ENCODE measurements at regions not wholly inside any gene's neighbourhood (a gene's known extent, or its start where the extent isn't known, plus 50 kb on each side); places are given as distances from the start of the nearest gene placed in this dataset.
"Not testable (repeated sequence)": the region's sequence is repeated elsewhere in the genome, so short reads cannot be mapped to it uniquely, and the experiment has no call there.

DNA sequence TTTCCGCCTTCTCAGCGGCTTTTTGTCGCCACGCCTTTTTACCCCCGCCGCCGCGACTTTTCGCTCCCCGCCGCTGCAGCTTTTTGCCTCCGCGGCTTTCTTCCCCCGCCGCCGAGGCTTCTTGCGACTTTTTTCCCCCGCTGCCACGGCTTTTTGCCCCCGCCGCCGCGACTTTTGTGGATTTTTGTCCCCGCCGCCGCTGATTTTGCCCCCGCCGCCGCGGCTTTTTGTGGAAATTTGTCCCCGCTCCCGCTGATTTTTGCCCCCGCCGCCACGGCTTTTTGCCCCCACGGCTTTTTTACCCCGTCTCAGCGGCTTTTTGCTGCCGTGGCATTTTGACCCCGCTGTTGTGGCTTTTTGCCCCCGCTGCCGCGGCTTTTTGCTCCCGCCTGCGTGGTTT lies 4829.2 kb upstream of the OR11H1 start:
- 89 to 90% methylated on average over 45 of the region's 45 CpGs for WGBS, 2 experiments

GRCh38 chr22:10699301-10700097 lies 4828.5 kb upstream of the OR11H1 start:
- H3K36me3 ChIP-seq (ENCODE audit: control insufficient read depth, insufficient read depth, low read length); H3K4me1 ChIP-seq (ENCODE audit: control insufficient read depth, insufficient read depth, low read length); H3K27me3 ChIP-seq (ENCODE audit: control insufficient read depth, insufficient read depth, low read length, poor library complexity, severe bottlenecking); H3K4me3 ChIP-seq (ENCODE audit: insufficient read depth, low read depth, low read length); H3K9me3 ChIP-seq (ENCODE audit: control insufficient read depth, low read length); H3K27ac ChIP-seq (ENCODE audit: insufficient read depth, low read depth, low read length, poor library complexity, severe bottlenecking): not testable (repeated sequence)
- WGBS, 2 experiments = 88 to 89% methylated on average over 69 to 70 of the region's 80 CpGs

More for the DNA sequence above, 4829.2 kb upstream of the OR11H1 start:
- not testable (repeated sequence) for H3K9me3 ChIP-seq (ENCODE audit: control insufficient read depth, low read length); H3K27ac ChIP-seq (ENCODE audit: insufficient read depth, low read depth, low read length, poor library complexity, severe bottlenecking); H3K4me1 ChIP-seq (ENCODE audit: control insufficient read depth, insufficient read depth, low read length); H3K36me3 ChIP-seq (ENCODE audit: control insufficient read depth, insufficient read depth, low read length); H3K4me3 ChIP-seq (ENCODE audit: insufficient read depth, low read depth, low read length); H3K27me3 ChIP-seq (ENCODE audit: control insufficient read depth, insufficient read depth, low read length, poor library complexity, severe bottlenecking)

DNA sequence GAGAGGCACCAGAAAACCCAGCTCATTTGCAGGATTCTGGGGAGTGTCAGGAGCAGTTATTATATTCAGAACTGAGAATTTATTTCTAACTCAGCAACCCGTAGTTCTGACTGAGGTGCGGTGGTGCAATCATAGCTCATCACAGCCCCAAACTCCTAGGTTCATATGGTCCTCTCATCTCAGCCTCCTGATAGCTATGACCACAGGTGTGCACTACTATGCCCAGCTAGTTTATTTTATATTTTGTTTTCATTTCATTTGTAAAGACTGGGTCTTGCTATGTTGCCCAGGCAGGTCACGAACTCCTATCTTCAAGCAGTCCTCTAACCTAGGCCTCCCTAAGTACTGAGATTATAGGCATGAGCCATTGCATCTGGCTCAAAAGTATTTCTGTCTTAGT lies 4819.8 kb upstream of the OR11H1 start:
- not testable (repeated sequence) for H3K4me3 ChIP-seq (ENCODE audit: insufficient read depth, low read depth, low read length); H3K27me3 ChIP-seq (ENCODE audit: control insufficient read depth, insufficient read depth, low read length, poor library complexity, severe bottlenecking); H3K27ac ChIP-seq (ENCODE audit: insufficient read depth, low read depth, low read length, poor library complexity, severe bottlenecking); H3K4me1 ChIP-seq (ENCODE audit: control insufficient read depth, insufficient read depth, low read length); H3K36me3 ChIP-seq (ENCODE audit: control insufficient read depth, insufficient read depth, low read length)
- WGBS, 2 experiments = 100% methylated on average over 2 of the region's 3 CpGs; no CpG with 5 or more reads in 1 of the 2 experiments
- H3K9me3 ChIP-seq (ENCODE audit: control insufficient read depth, low read length) = peaks cover 17% of the 10 kb centered on the region

- not testable (repeated sequence) for H3K4me1 ChIP-seq (ENCODE audit: control insufficient read depth, insufficient read depth, low read length); H3K27me3 ChIP-seq (ENCODE audit: control insufficient read depth, insufficient read depth, low read length, poor library complexity, severe bottlenecking); H3K36me3 ChIP-seq (ENCODE audit: control insufficient read depth, insufficient read depth, low read length); H3K4me3 ChIP-seq (ENCODE audit: insufficient read depth, low read depth, low read length); H3K27ac ChIP-seq (ENCODE audit: insufficient read depth, low read depth, low read length, poor library complexity, severe bottlenecking)
- WGBS, 2 experiments = 47 to 51% methylated on average over 4 of the region's 4 CpGs
- peaks cover 30% of the 10 kb centered on the region for H3K9me3 ChIP-seq (ENCODE audit: control insufficient read depth, low read length)
These were observed 4817.1 kb upstream of the OR11H1 start for GRCh38 chr22:10710923-10711322.

- H3K36me3 ChIP-seq (ENCODE audit: control insufficient read depth, insufficient read depth, low read length); H3K27me3 ChIP-seq (ENCODE audit: control insufficient read depth, insufficient read depth, low read length, poor library complexity, severe bottlenecking); H3K4me1 ChIP-seq (ENCODE audit: control insufficient read depth, insufficient read depth, low read length); H3K27ac ChIP-seq (ENCODE audit: insufficient read depth, low read depth, low read length, poor library complexity, severe bottlenecking); H3K4me3 ChIP-seq (ENCODE audit: insufficient read depth, low read depth, low read length): not testable (repeated sequence)
- 62 to 63% methylated on average over 9 of the region's 9 CpGs for WGBS, 2 experiments
- H3K9me3 ChIP-seq (ENCODE audit: control insufficient read depth, low read length) = peaks cover 24% of the 10 kb centered on the region
These were observed 4805.2 kb upstream of the OR11H1 start for GRCh38 chr22:10722804-10723203.

GRCh38 chr22:10723966-10724365 lies 4804.0 kb upstream of the OR11H1 start:
- H3K4me3 ChIP-seq (ENCODE audit: insufficient read depth, low read depth, low read length); H3K27ac ChIP-seq (ENCODE audit: insufficient read depth, low read depth, low read length, poor library complexity, severe bottlenecking); H3K4me1 ChIP-seq (ENCODE audit: control insufficient read depth, insufficient read depth, low read length); H3K36me3 ChIP-seq (ENCODE audit: control insufficient read depth, insufficient read depth, low read length); H3K27me3 ChIP-seq (ENCODE audit: control insufficient read depth, insufficient read depth, low read length, poor library complexity, severe bottlenecking): not testable (repeated sequence)
- peaks cover 34% of the 10 kb centered on the region for H3K9me3 ChIP-seq (ENCODE audit: control insufficient read depth, low read length)
- WGBS, 2 experiments = 67 to 68% methylated on average over 8 of the region's 8 CpGs

DNA sequence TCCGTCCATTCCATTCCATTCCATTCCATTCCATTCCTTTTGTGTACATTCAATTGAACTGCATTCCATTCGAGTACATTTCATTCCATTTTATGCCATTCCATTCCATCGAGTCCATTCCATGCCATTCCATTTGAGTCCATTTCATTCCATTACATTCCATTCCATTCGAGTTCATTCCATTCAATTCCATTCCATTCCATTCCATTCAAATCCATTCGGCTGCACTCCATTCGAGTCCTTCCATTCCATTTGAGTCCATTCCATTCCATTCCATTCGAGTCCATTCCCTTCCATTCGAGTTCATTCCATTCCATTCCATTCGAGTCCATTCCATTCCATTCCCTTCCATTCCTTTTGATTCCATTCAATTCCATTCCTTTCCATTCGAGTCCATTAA lies 4800.6 kb upstream of the OR11H1 start:
- H3K4me3 ChIP-seq (ENCODE audit: insufficient read depth, low read depth, low read length) = no peak overlapping the region
- no peak overlapping the region for H3K27ac ChIP-seq (ENCODE audit: insufficient read depth, low read depth, low read length, poor library complexity, severe bottlenecking)
- peaks cover 45% of the 10 kb centered on the region for H3K9me3 ChIP-seq (ENCODE audit: control insufficient read depth, low read length)
- 61 to 62% methylated on average over 10 of the region's 10 CpGs for WGBS, 2 experiments
- H3K27me3 ChIP-seq (ENCODE audit: control insufficient read depth, insufficient read depth, low read length, poor library complexity, severe bottlenecking) = no peaks in the 10 kb centered on the region
- no peaks in the 10 kb centered on the region for H3K36me3 ChIP-seq (ENCODE audit: control insufficient read depth, insufficient read depth, low read length)
- no peaks in the 10 kb centered on the region for H3K4me1 ChIP-seq (ENCODE audit: control insufficient read depth, insufficient read depth, low read length)

- H3K4me1 ChIP-seq (ENCODE audit: control insufficient read depth, insufficient read depth, low read length); H3K27me3 ChIP-seq (ENCODE audit: control insufficient read depth, insufficient read depth, low read length, poor library complexity, severe bottlenecking); H3K36me3 ChIP-seq (ENCODE audit: control insufficient read depth, insufficient read depth, low read length); H3K4me3 ChIP-seq (ENCODE audit: insufficient read depth, low read depth, low read length); H3K27ac ChIP-seq (ENCODE audit: insufficient read depth, low read depth, low read length, poor library complexity, severe bottlenecking): not testable (repeated sequence)
- H3K9me3 ChIP-seq (ENCODE audit: control insufficient read depth, low read length) = peaks cover 49% of the 10 kb centered on the region
- WGBS, 2 experiments = 49% methylated on average over 5 of the region's 5 CpGs
These were observed 4798.0 kb upstream of the OR11H1 start for GRCh38 chr22:10729979-10730378.

DNA sequence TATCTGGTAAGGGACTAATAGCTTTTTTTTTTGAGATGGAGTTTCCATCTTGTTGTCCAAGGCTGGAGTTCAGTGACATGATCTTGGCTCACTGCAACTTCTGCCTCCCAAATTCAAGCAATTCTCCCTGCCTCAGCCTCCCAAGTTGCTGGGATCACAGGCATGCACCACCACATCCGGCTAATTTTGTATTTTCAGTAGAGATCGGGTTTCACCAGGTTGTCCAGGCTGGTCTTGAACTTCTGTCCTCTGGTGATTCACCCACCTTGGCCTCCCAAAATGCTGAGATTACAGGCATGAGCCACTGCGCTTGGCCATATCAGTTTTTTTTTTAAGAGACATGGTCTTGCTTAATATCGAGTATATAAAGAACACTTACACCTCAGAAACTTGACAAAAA lies 4797.3 kb upstream of the OR11H1 start:
- H3K9me3 ChIP-seq (ENCODE audit: control insufficient read depth, low read length) = peaks cover 52% of the 10 kb centered on the region

GRCh38 chr22:10731246-10731974 lies 4796.6 kb upstream of the OR11H1 start:
- H3K4me3 ChIP-seq (ENCODE audit: insufficient read depth, low read depth, low read length); H3K27me3 ChIP-seq (ENCODE audit: control insufficient read depth, insufficient read depth, low read length, poor library complexity, severe bottlenecking); H3K27ac ChIP-seq (ENCODE audit: insufficient read depth, low read depth, low read length, poor library complexity, severe bottlenecking); H3K4me1 ChIP-seq (ENCODE audit: control insufficient read depth, insufficient read depth, low read length); H3K36me3 ChIP-seq (ENCODE audit: control insufficient read depth, insufficient read depth, low read length): not testable (repeated sequence)
- H3K9me3 ChIP-seq (ENCODE audit: control insufficient read depth, low read length) = peaks cover 51% of the 10 kb centered on the region
- 68% methylated on average over 9 of the region's 9 CpGs for WGBS, 2 experiments

More for the DNA sequence above, 4797.3 kb upstream of the OR11H1 start:
- not testable (repeated sequence) for H3K36me3 ChIP-seq (ENCODE audit: control insufficient read depth, insufficient read depth, low read length); H3K27ac ChIP-seq (ENCODE audit: insufficient read depth, low read depth, low read length, poor library complexity, severe bottlenecking); H3K4me1 ChIP-seq (ENCODE audit: control insufficient read depth, insufficient read depth, low read length); H3K4me3 ChIP-seq (ENCODE audit: insufficient read depth, low read depth, low read length); H3K27me3 ChIP-seq (ENCODE audit: control insufficient read depth, insufficient read depth, low read length, poor library complexity, severe bottlenecking)
- 85 to 86% methylated on average over 4 of the region's 4 CpGs for WGBS, 2 experiments

Measured in ectodermal cell (in vitro differentiated cells).